Right forelimb (tissue), 1 donor: ENCODE measurements at regions not wholly inside any gene's neighbourhood (a gene's known extent, or its start where the extent isn't known, plus 50 kb on each side); places are given as distances from the start of the nearest gene placed in this dataset.

ENCODE experiments used
- DNase-seq: peaks from one replicate; pipeline ENCODE4 v3.0.0-alpha.2; 2018

DNA sequence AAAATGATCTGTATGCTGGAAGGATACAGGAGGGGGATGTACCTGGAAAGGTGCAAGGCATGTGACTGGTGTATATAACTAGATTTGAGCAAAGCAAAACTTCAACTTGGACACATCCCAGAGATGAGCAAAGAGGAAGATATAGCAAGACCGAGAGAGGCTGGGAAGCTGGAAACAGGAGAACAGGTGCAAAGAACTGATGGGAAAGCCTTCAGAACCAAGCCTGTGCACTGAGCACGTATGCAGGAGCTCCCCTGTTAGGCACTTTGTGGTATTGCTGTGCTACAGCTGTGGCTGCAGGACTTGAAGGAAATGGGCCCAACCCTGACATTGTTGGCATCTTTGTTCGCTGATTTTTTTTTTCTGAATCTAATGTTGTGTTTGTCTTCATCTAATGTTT lies 120.7 kb upstream of the PWP1 start:
- no peak for DNase-seq

DNA sequence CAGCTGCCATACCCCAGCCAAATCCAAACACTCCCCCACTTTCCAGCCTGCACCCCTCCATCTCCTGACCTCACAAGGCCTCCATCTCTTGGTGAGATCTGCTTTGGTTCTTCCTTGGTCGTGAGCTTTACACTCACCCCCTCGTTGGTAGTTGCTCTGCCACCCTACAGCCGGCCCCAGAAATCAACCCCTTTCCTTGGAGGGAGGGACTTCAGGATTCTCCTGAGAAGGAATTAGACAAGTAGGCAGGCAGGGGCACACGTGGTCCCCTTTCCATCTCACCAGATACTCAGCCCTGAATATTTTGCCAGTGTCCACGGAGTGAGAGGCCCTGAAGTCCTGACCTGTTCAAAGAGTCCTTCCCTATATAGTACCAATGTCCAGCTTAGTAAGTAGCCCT lies 120.0 kb upstream of the PWP1 start:
- no peak for DNase-seq

GRCh38 chr12:107567876-107568619 lies 117.6 kb upstream of the PWP1 start:
- no peak for DNase-seq

GRCh38 chr12:107568718-107569117 lies 116.9 kb upstream of the PWP1 start:
- DNase-seq = no peak

- DNase-seq = no peak
Observed at GRCh38 chr12:107570721-107571120, 114.9 kb upstream of the PWP1 start.

DNA sequence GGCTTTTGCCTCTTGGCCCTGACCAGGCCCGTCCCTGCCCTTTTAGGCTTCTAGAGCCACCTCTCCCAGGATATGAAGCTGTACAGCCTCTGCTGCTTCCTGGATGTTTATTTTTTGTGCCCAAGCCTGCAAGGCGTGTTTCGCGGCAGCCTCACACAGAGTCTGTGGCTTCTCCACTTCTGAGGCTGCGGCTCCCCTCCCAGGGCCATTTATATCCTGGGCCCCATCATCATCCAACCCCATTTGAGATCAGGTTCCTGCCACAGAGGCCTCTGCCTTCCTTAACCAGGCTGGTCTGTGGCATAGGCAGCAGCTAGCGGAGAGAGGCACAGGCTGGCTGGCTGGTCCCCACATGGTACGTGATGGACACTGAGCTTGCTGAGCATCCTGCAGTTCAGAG lies 114.1 kb upstream of the PWP1 start:
- no peak for DNase-seq

- no peak for DNase-seq
Observed at GRCh38 chr12:107574691-107575090, 110.9 kb upstream of the PWP1 start.

- DNase-seq = peak; percentile 54
Observed at GRCh38 chr12:107580750-107581618, 104.6 kb upstream of the PWP1 start.

DNA sequence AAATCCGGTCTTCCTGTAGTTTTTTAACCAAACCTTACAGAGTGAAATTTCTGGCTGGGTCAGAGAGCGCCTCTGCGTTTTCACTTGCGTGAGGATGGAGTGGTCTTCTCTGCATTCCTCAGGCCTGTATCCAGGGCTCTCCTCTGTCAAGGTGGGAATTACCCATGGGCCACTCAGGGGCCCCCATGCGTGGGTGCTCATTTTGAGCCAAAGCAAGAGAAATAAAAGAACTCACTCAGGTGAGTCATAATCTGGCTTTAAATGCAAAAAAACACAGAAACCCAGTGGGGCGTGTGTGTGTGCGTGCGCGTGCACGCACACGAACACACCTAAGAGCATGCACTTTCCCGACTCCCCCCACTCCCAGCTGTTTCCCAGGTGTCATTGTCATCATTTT lies 104.0 kb upstream of the PWP1 start:
- no peak for DNase-seq

GRCh38 chr12:107583551-107583950 lies 102.0 kb upstream of the PWP1 start:
- no peak for DNase-seq

DNA sequence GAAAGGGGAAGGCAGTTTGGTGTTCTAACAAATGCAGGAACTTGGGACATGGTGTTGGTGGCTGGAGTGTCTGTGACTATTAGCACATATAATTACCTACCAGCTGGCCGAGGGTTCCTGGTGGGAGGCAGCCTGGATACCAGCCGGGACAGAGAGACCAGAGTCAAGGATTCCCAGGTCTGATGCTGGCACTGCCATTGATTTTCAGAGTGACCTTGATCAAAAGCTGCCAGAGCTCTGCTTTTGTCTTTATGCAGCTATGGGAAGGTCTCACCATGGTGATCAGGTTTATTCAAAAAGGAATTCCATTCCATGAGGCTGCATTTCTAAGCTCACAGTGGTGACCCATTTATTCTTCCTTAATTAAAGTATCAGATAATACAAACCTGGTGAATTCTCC lies 101.0 kb upstream of the PWP1 start:
- no peak for DNase-seq

DNA sequence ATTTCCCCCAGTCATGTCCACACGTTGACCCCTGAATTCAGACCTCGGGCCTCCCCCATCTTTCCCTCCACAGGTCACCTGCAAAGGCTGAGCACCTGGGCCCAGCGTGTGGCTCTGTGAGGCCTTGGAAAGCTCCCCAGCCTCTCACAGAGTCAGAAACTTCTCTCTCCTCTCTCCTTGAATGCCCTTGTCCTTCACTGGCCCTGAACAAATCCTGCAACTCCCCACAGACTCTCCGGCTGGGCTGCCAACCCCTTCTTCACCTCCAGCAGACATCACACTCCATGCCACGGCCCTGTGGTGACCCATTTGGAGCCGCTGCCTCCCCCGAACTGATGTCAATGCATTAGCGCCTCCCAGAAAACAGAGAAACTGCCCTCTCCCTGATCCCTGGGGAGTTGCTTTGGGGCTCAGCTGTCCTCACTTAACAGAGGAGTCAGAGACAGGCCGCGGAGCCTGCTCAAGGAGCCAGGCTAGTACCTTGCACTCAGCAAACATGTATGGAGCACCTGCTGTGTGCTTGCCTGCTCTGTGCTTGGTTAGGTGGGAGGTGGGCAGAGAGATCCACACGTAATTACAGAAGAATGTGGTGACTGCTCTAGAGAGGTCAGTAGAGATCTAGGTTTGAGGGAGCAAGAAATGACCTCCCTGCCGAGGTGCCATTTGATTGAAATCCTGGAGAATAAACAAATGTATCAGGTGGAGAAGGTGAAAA lies 99.2 kb upstream of the PWP1 start:
- no peak for DNase-seq

- DNase-seq = no peak
Observed at GRCh38 chr12:107590413-107590812, 95.2 kb upstream of the PWP1 start.

GRCh38 chr12:107590814-107591375 lies 94.7 kb upstream of the PWP1 start:
- no peak for DNase-seq

GRCh38 chr12:107593713-107594381 lies 91.8 kb upstream of the PWP1 start:
- no peak for DNase-seq

DNA sequence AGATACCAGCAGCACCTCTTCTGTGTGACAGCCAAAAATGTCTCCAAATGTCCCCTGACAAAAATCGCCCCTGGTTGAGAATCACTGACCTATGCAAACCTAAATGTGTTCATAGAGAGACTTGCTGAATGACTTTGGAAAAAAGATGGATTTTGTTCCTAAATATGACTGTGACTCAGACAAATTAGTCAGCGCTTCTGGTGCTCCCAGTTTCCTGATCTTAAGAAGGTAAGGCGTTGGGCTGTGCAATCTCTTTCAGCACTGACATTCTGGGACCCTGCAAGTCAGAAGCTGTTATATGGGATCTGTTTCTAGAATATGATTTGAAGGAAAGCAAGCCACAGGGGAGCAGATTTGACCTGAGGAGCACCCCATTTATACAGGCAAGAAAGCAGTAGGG lies 90.6 kb upstream of the PWP1 start:
- no peak for DNase-seq

GRCh38 chr12:107597695-107598410 lies 87.7 kb upstream of the PWP1 start:
- DNase-seq = no peak

GRCh38 chr12:107598906-107599305 lies 86.7 kb upstream of the PWP1 start:
- DNase-seq = no peak

DNA sequence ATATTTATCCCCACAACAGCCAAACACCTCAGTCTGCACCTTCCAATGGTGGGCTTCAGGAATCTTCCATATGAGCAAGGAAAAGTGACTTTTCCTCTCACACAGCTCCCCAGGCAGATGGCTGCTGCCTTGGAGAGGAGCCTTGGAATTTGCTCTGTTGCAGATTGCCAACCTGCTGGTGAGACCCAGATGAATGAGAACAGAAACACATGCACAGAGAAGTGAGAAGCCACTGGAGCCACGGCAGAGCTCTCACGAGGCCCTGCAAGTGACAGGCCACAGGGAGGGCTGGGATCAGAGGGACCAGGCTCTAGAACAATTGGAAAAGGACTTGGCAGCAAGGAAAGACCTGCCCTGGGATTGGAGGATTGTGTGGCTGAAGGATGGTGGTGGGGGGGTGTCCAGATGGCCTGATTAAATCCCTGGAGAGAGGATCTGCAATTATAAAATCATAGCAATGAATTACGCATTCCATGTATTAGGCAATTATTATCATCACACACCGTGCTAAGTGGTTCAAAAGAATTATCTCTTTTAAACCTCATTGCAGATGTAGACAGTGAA lies 84.9 kb upstream of the PWP1 start:
- no peak for DNase-seq

DNA sequence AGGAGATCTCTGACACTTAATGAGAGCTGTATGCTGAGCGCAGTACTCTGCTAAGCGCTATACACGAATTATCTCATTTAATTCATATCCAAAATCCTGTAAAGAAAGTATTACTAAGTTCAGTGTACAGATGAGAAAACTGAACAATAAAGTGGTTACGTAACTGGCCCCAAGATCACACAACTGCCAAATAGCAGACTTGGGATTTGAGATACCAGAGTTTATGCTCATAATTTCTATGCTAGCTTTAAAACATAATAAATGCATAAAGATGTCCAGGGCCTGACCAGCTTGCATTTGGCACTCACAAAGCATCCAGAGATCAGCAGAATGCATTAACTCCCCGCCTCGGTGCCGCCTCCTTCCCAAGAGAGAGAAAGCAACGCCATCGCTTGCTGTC lies 83.2 kb upstream of the PWP1 start:
- no peak for DNase-seq

DNA sequence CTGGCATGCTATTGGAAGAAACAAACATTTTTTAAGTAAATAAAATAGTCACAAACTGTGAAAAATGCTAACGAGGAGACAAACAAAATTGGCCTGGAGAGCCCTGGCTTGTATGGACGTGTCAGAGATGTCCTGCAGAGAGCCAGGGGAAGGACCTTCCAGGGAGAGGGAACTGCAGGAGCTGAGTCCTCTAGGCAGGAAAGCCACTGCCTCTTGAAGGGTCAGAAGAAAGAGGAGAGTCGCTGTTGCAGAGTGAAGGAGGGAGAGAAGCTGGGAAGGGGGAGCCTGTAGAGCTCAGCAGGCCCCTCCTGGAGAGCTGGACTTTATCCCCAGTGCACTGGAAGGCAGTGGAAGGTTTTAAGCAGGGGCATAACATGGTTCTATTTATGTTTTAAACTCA lies 80.3 kb upstream of the PWP1 start:
- no peak for DNase-seq
